ENCODE measurements at regions not wholly inside any gene's neighbourhood (a gene's known extent, or its start where the extent isn't known, plus 50 kb on each side); places are given as distances from the start of the nearest gene placed in this dataset.

GRCh38 chr4:111618908-111619307, 526.3 kb upstream of the FAM241A start:
- TF ChIP-seq CTCF (IDR thresholded peaks at IDR 0.05 in 4 of 5, conservative IDR thresholded peaks at IDR 0.05 in 1 of 5), result no peak
- TF ChIP-seq POLR2A (IDR thresholded peaks at IDR 0.05), result no peak
